GM12878 (cell line): ENCODE measurements at regions not wholly inside any gene's neighbourhood (a gene's known extent, or its start where the extent isn't known, plus 50 kb on each side); places are given as distances from the start of the nearest gene placed in this dataset.

ENCODE experiments used
- ATAC-seq: fragments of 200-7000 bp; cut with Tn5 transposase; 3 replicates; pipeline ENCODE4 v1.9.1; 2020; ENCODE audit warnings: mild to moderate bottlenecking, moderate library complexity
- BruUV-seq: library from RNA; stranded (reverse); fragments of 400-500 nt; replicated peaks from 2 replicates; lab custom pipeline; 2021; lab: Mats Ljungman, UMichigan
- CTCF ChIA-PET: fragments of 300-600 bp; sonication (Branson Sonifier 250); formaldehyde crosslinking; extraction: SDS; loops from one replicate; lab custom pipeline; 2021; ENCODE audit warnings: inconsistent platforms; lab: Yijun Ruan, JAX
- POLR2A ChIA-PET: fragments of 350-600 bp; formaldehyde crosslinking; extraction: SDS; loops from one replicate; lab custom pipeline; 2021; ENCODE audit warnings: inconsistent platforms; lab: Charles Lee
- RAD21 ChIA-PET: fragments of 300-600 bp; sonication (Branson Sonifier 250); formaldehyde crosslinking; loops from one replicate; lab custom pipeline; 2023; ENCODE audit warnings: antibody characterized with exemption; ENCODE audit not compliant: unreplicated experiment; lab: Charles Lee
- SMC1A ChIA-PET: fragments of 300-600 bp; sonication (Branson Sonifier 250); formaldehyde crosslinking; loops from one replicate; lab custom pipeline; 2023; ENCODE audit not compliant: unreplicated experiment, uncharacterized antibody; lab: Charles Lee
- DNase-seq: peaks from one replicate; pipeline ENCODE4 v3.0.0-alpha.2; 2011; ENCODE audit warnings: low read depth, low spot score
- FAIRE-seq: peaks from 3 replicates; lab custom pipeline; 2011; peaks lifted over from hg19 to GRCh38; lab: Jason Lieb, UNC
- H2AFZ ChIP-seq: 2 replicates; pipeline ENCODE4 v1.6.0; 2011; ENCODE audit warnings: low read depth, low read length, control low read depth; ENCODE audit not compliant: control insufficient read depth
- H3K27ac ChIP-seq: 2 replicates; pipeline ENCODE4 v1.5.1; 2011; ENCODE audit warnings: control low read depth; ENCODE audit not compliant: control insufficient read depth, insufficient read depth
- H3K27me3 ChIP-seq, 2 experiments: replicated peaks in 1 of 2; 2 replicates each; pipeline versions ENCODE4 v1.6.0 to v1.6.1; 2011; ENCODE audit warnings: low read length in 1 of 2; ENCODE audit not compliant: control insufficient read depth in 2 of 2, insufficient read depth in 2 of 2
- H3K36me3 ChIP-seq, 2 experiments: 2 replicates each; pipeline ENCODE4 v1.5.1; 2011; ENCODE audit warnings: low read length in 1 of 2; ENCODE audit not compliant: control insufficient read depth in 2 of 2, insufficient read depth in 2 of 2
- H3K4me1 ChIP-seq: 2 replicates; pipeline ENCODE4 v1.6.1; 2011; ENCODE audit warnings: mild to moderate bottlenecking, low read length, moderate library complexity, mixed read lengths; ENCODE audit not compliant: control insufficient read depth, insufficient read depth
- H3K4me2 ChIP-seq: 2 replicates; pipeline ENCODE4 v1.6.0; 2011; ENCODE audit warnings: control low read depth; ENCODE audit not compliant: control insufficient read depth, insufficient read depth
- H3K4me3 ChIP-seq: fragments of 200-600 bp; sonication (generic); 2 replicates; pipeline ENCODE4 v1.5.1; 2016
- H3K79me2 ChIP-seq: 2 replicates; pipeline ENCODE4 v1.6.0; 2011; ENCODE audit warnings: low read length; ENCODE audit not compliant: control insufficient read depth, insufficient read depth
- H3K9ac ChIP-seq: 2 replicates; pipeline ENCODE4 v1.8.0; 2011; ENCODE audit warnings: low read length, control low read depth, mixed read lengths; ENCODE audit not compliant: control insufficient read depth, insufficient read depth
- H3K9me3 ChIP-seq: replicated peaks from 3 replicates; pipeline ENCODE4 v1.5.1; 2011; ENCODE audit warnings: mild to moderate bottlenecking, low read length; ENCODE audit not compliant: control insufficient read depth, insufficient read depth
- H4K20me1 ChIP-seq: 2 replicates; pipeline ENCODE4 v1.6.0; 2011; ENCODE audit not compliant: control insufficient read depth, insufficient read depth
- EGR1 ChIP-seq, 2 experiments: IDR thresholded peaks; 1 replicate in 1 of 2; 2 replicates in 1 of 2; pipeline ENCODE4 v1.6.1; 2011 to 2012; ENCODE audit warnings: low read depth in 2 of 2, low read length in 2 of 2, borderline replicate concordance in 1 of 2, mild to moderate bottlenecking in 1 of 2, moderate library complexity in 1 of 2
- PAX8 ChIP-seq: fragments of 450-650 bp; IDR thresholded peaks from 2 replicates; pipeline ENCODE4 v1.6.1; 2017; ENCODE audit warnings: mild to moderate bottlenecking, moderate library complexity
- POLR2AphosphoS2 ChIP-seq: IDR thresholded peaks from 2 replicates; pipeline ENCODE4 v1.6.1; 2011; ENCODE audit warnings: low read depth, mild to moderate bottlenecking, low read length, improper control_type of control experiment, moderate library complexity
- RCOR1 ChIP-seq: conservative IDR thresholded peaks from 2 replicates; pipeline ENCODE4 v1.6.1; 2012; ENCODE audit warnings: low read depth, low read length, improper control_type of control experiment
- STAT1 ChIP-seq: fragments of 450-650 bp; conservative IDR thresholded peaks from 2 replicates; pipeline ENCODE4 v1.6.1; 2014; ENCODE audit warnings: antibody characterized with exemption, mild to moderate bottlenecking
- WGBS: methylation state at CpG from one replicate; pipeline ENCODE4 v1.1.6; 2016; ENCODE audit warnings: low lambda C conversion rate; ENCODE audit not compliant: insufficient replicate concordance, insufficient coverage; ENCODE audit errors: missing lambda C conversion rate; 5-methylcytosine and 5-hydroxymethylcytosine counted together
- in situ Hi-C: fragments of 300-500 bp; cut with MboI; formaldehyde crosslinking; loops from 9 replicates; pipeline ENCODE4 v1.14.3; 2018; ENCODE audit warnings: mixed read lengths
- intact Hi-C: fragments of 100-400 bp; cut with micrococcal nuclease; formaldehyde crosslinking; loops from one replicate; pipeline ENCODE4 v1.14.2; 2022; ENCODE audit not compliant: unreplicated experiment
- TF ChIP-seq, protein P1 (sequence below): fragments of 450-650 bp; IDR thresholded peaks from 2 replicates; pipeline ENCODE4 v1.6.1; 2017; ENCODE audit warnings: mild to moderate bottlenecking, low read depth, inconsistent platforms; ENCODE audit not compliant: poor library complexity, severe bottlenecking
- TF ChIP-seq, protein P2 (sequence below): IDR thresholded peaks from 2 replicates; pipeline ENCODE4 v1.6.1; 2012; ENCODE audit warnings: mild to moderate bottlenecking, low read depth, low read length
- TF ChIP-seq, protein P3 (sequence below): fragments of 450-650 bp; formaldehyde crosslinking; IDR thresholded peaks from 2 replicates; pipeline ENCODE4 v1.4.0; 2022; ENCODE audit warnings: mild to moderate bottlenecking, moderate library complexity

DNA sequence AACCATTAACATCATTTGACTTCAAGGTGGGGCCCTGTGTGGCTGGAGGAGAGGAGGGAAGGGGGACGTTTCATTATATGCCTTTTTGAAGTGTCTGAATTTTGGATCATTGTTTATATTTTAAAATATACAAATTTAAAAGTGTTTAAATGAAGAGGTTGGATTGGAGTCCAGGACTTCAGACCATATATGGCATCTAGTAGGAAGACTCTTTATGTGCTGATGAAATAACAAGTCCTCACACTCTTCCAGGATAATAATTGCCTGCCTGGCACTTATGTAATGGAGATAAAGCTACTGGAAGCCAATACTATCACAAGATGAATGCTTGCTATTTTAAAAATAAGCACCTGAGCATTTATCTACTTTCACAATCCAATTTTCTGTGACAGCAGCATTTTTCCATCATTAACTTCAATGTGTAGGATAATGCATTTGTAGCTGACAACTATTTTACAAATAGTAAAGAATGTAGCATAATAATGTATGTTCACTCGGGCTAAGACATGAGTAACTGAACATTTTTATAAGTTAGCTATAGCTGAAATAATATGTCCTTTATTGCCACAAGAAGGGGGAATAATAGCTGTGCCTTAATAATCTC lies 188.4 kb downstream of the MTCL1 start (continued):
- TF ChIP-seq, protein P1, sequence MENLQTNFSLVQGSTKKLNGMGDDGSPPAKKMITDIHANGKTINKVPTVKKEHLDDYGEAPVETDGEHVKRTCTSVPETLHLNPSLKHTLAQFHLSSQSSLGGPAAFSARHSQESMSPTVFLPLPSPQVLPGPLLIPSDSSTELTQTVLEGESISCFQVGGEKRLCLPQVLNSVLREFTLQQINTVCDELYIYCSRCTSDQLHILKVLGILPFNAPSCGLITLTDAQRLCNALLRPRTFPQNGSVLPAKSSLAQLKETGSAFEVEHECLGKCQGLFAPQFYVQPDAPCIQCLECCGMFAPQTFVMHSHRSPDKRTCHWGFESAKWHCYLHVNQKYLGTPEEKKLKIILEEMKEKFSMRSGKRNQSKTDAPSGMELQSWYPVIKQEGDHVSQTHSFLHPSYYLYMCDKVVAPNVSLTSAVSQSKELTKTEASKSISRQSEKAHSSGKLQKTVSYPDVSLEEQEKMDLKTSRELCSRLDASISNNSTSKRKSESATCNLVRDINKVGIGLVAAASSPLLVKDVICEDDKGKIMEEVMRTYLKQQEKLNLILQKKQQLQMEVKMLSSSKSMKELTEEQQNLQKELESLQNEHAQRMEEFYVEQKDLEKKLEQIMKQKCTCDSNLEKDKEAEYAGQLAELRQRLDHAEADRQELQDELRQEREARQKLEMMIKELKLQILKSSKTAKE, result no peak
- TF ChIP-seq EGR1 (IDR thresholded peaks at IDR 0.05; ENCODE audit: borderline replicate concordance in 1 of 2, low read depth in 2 of 2, low read length in 2 of 2), result no peak
- no peak for TF ChIP-seq PAX8
- no peak for TF ChIP-seq STAT1
- no peak for TF ChIP-seq RCOR1

DNA sequence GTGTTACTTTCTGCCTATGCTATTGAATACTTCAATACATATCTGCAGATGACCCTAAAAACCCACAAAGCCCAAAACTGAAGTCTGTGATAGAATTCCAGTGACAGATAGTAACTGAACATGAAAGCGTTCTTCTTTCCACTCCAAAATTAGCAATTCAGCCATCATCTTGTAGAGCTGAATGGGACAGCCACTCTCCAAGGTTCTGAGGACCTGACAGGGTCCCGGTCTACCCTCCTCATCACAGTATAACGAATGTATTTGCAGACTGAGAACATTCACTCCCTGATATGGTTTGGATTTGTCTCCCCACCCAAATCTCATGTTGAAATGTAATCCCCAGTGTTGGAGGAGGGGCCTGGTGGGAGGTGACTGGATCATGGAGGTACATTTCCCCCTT lies 189.5 kb downstream of the MTCL1 start:
- H4K20me1 ChIP-seq, result no peaks in the 10 kb centered on the region
- DNase-seq, result no peak
- ChIA-PET CTCF (no interaction called here), RAD21 (no interaction called here), SMC1A (no interaction called here), POLR2A (no interaction called here)
- H3K36me3 ChIP-seq, result no peaks in the 10 kb centered on the region
- H3K79me2 ChIP-seq, result no peaks in the 10 kb centered on the region
- no peaks in the 10 kb centered on the region for H3K9me3 ChIP-seq
- H3K27me3 ChIP-seq, result no peaks in the 10 kb centered on the region; a peak in 1 of 4 replicates
- TF ChIP-seq POLR2AphosphoS2, result no peak
- TF ChIP-seq, protein P2, sequence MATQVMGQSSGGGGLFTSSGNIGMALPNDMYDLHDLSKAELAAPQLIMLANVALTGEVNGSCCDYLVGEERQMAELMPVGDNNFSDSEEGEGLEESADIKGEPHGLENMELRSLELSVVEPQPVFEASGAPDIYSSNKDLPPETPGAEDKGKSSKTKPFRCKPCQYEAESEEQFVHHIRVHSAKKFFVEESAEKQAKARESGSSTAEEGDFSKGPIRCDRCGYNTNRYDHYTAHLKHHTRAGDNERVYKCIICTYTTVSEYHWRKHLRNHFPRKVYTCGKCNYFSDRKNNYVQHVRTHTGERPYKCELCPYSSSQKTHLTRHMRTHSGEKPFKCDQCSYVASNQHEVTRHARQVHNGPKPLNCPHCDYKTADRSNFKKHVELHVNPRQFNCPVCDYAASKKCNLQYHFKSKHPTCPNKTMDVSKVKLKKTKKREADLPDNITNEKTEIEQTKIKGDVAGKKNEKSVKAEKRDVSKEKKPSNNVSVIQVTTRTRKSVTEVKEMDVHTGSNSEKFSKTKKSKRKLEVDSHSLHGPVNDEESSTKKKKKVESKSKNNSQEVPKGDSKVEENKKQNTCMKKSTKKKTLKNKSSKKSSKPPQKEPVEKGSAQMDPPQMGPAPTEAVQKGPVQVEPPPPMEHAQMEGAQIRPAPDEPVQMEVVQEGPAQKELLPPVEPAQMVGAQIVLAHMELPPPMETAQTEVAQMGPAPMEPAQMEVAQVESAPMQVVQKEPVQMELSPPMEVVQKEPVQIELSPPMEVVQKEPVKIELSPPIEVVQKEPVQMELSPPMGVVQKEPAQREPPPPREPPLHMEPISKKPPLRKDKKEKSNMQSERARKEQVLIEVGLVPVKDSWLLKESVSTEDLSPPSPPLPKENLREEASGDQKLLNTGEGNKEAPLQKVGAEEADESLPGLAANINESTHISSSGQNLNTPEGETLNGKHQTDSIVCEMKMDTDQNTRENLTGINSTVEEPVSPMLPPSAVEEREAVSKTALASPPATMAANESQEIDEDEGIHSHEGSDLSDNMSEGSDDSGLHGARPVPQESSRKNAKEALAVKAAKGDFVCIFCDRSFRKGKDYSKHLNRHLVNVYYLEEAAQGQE, result peak; percentile 41; the same call in 1 of the 2 replicates
- TF ChIP-seq, protein P3, sequence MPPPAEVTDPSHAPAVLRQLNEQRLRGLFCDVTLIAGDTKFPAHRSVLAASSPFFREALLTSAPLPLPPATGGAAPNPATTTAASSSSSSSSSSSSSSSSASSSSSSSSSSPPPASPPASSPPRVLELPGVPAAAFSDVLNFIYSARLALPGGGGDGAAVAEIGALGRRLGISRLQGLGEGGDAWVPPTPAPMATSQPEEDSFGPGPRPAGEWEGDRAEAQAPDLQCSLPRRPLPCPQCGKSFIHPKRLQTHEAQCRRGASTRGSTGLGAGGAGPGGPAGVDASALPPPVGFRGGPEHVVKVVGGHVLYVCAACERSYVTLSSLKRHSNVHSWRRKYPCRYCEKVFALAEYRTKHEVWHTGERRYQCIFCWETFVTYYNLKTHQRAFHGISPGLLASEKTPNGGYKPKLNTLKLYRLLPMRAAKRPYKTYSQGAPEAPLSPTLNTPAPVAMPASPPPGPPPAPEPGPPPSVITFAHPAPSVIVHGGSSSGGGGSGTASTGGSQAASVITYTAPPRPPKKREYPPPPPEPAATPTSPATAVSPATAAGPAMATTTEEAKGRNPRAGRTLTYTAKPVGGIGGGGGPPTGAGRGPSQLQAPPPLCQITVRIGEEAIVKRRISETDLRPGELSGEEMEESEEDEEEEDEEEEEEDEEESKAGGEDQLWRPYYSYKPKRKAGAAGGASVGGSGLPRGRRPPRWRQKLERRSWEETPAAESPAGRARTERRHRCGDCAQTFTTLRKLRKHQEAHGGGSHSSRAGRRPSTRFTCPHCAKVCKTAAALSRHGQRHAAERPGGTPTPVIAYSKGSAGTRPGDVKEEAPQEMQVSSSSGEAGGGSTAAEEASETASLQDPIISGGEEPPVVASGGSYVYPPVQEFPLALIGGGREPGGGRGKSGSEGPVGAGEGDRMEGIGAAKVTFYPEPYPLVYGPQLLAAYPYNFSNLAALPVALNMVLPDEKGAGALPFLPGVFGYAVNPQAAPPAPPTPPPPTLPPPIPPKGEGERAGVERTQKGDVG (CRISPR knock-in tag), result no peak
- H3K4me1 ChIP-seq, result no peaks in the 10 kb centered on the region
- H2AFZ ChIP-seq, result no peak overlapping the region
- in situ Hi-C loops (loop anchor here (5.0 kb wide), 1 partner anchor 38 kb away; no protein-coding TSS in a partner anchor), intact Hi-C loops (no loop called here)
- no peak overlapping the region for H3K4me3 ChIP-seq
- H3K27ac ChIP-seq, result no peak overlapping the region
- BruUV-seq, result no TSS peak
- no peak for FAIRE-seq
- no peak for ATAC-seq
- H3K9ac ChIP-seq, result no peak overlapping the region
- H3K4me2 ChIP-seq, result no peak overlapping the region
- 9% methylated on average over 3 of the region's 3 CpGs for WGBS
